GM12865 (cell line): ENCODE measurements at regions not wholly inside any gene's neighbourhood (a gene's known extent, or its start where the extent isn't known, plus 50 kb on each side); places are given as distances from the start of the nearest gene placed in this dataset.

Experiments
- DNase-seq: peaks from one replicate; pipeline ENCODE4 v3.0.0; 2010; ENCODE audit warnings: low read depth
- H3K4me3 ChIP-seq: 2 replicates; pipeline ENCODE4 v1.5.1; 2011; ENCODE audit warnings: mild to moderate bottlenecking, low read depth, low read length, control low read depth
- TF ChIP-seq, protein P1 (sequence below): IDR thresholded peaks from 2 replicates; pipeline ENCODE4 v1.5.1; 2011; ENCODE audit warnings: low read length, control low read depth, low read depth, inconsistent platforms; ENCODE audit not compliant: insufficient read depth; ENCODE audit errors: missing control alignments

GRCh38 chr2:145957929-145958328 lies 1438.0 kb upstream of the ZEB2 start:
- TF ChIP-seq, protein P1, sequence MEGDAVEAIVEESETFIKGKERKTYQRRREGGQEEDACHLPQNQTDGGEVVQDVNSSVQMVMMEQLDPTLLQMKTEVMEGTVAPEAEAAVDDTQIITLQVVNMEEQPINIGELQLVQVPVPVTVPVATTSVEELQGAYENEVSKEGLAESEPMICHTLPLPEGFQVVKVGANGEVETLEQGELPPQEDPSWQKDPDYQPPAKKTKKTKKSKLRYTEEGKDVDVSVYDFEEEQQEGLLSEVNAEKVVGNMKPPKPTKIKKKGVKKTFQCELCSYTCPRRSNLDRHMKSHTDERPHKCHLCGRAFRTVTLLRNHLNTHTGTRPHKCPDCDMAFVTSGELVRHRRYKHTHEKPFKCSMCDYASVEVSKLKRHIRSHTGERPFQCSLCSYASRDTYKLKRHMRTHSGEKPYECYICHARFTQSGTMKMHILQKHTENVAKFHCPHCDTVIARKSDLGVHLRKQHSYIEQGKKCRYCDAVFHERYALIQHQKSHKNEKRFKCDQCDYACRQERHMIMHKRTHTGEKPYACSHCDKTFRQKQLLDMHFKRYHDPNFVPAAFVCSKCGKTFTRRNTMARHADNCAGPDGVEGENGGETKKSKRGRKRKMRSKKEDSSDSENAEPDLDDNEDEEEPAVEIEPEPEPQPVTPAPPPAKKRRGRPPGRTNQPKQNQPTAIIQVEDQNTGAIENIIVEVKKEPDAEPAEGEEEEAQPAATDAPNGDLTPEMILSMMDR: no peak
- H3K4me3 ChIP-seq: no peak overlapping the region
- no peak for DNase-seq

- TF ChIP-seq, protein P1: no peak
- DNase-seq: no peak
Measured at GRCh38 chr2:145939949-145940348, 1420.0 kb upstream of the ZEB2 start.

GRCh38 chr2:145935016-145935415 lies 1415.1 kb upstream of the ZEB2 start:
- DNase-seq: no peak
- H3K4me3 ChIP-seq: no peak overlapping the region
- TF ChIP-seq, protein P1: no peak

More at GRCh38 chr2:145939949-145940348, 1420.0 kb upstream of the ZEB2 start:
- H3K4me3 ChIP-seq: no peak overlapping the region

GRCh38 chr2:145931781-145932395 lies 1412.0 kb upstream of the ZEB2 start:
- no peak overlapping the region for H3K4me3 ChIP-seq
- TF ChIP-seq, protein P1: no peak
- DNase-seq: no peak

GRCh38 chr2:145930318-145930717 lies 1410.4 kb upstream of the ZEB2 start:
- TF ChIP-seq, protein P1: no peak
- DNase-seq: no peak
- no peak overlapping the region for H3K4me3 ChIP-seq

DNA sequence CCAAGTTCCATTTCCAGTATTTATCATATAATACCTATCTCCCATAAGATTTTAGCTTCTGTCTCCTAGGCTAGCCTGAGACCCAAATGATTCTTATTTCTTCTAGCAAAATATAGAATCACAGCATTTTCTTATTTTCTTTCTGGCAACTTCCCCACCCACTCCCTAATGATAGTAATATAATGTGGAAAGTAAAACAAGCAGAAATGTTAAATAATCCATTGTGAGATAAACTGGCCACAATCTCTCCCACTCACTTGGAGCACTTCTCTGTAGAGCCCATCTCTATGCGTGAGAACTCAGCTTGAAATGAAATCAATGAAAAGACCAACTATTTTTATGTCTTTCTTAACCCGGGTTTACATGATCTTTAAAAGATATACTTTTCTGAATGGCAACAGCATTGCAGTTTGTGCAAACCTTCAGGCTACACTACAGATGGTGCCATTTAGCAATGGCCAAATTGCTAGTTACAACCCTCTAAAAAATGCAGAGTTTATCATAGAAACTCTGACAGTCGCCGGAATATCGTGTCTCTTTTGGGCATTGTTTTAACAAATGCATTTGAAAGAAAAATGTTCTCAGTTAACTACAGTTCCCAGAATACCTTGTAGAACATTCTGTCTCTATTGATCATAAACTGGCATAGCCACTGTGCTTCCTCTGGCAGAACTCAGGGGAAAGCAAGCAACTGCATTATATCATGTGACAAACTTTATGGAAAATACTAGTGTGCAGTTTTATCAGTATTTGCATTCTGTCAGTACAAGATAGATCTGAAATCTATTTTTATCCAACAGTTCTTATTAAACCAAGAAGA lies 1407.4 kb upstream of the ZEB2 start:
- no peak for DNase-seq
- TF ChIP-seq, protein P1: no peak

More for the DNA sequence above, 1407.4 kb upstream of the ZEB2 start:
- no peak overlapping the region for H3K4me3 ChIP-seq
